Panc1 (cell line): ENCODE measurements at regions not wholly inside any gene's neighbourhood (a gene's known extent, or its start where the extent isn't known, plus 50 kb on each side); places are given as distances from the start of the nearest gene placed in this dataset.

Source experiments
- POLR2AphosphoS5 ChIP-seq: IDR thresholded peaks from 2 replicates; pipeline ENCODE4 v1.6.1; 2012; ENCODE audit warnings: mild to moderate bottlenecking, low read depth, low read length, moderate library complexity
- SIN3A ChIP-seq: IDR thresholded peaks from 2 replicates; pipeline ENCODE4 v1.6.1; 2012; ENCODE audit warnings: low read depth, mild to moderate bottlenecking, low read length, moderate library complexity, borderline replicate concordance; ENCODE audit not compliant: insufficient read depth
- TCF7L2 ChIP-seq: IDR thresholded peaks from 2 replicates; pipeline ENCODE4 v1.6.1; 2011; ENCODE audit warnings: mild to moderate bottlenecking, low read depth, low read length, inconsistent platforms
- TF ChIP-seq, protein P1 (sequence below): fragments of 450-650 bp; IDR thresholded peaks from 2 replicates; pipeline ENCODE4 v1.5.1; 2017; ENCODE audit warnings: mild to moderate bottlenecking
- TF ChIP-seq, protein P2 (sequence below), 2 experiments: IDR thresholded peaks; 2 replicates each; pipeline ENCODE4 v1.6.1; 2011 to 2012; ENCODE audit warnings: low read depth in 2 of 2, control low read depth in 1 of 2, low read length in 1 of 2, mild to moderate bottlenecking in 1 of 2, moderate library complexity in 1 of 2; ENCODE audit not compliant: insufficient read depth in 1 of 2

DNA sequence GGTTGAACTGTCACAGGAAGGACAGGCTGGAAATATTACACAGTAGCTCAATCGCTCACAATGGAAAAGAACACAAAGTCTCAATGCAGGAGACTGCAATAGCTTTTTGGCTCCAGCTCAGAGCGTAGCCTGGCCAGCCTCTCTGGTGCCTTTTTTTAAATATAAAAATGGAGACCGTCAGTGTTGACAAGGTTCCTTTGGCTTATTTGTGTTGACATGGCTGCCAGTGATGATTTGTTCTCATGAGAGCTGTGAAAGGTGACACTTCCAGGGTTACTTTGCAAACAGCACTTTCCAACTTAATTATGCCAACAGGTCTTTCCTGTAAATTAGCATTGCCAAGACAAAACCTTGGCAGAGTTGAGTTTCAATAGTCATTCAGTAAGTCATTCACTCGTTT lies 70.8 kb downstream of the KCNE4 start:
- TF ChIP-seq, protein P1, sequence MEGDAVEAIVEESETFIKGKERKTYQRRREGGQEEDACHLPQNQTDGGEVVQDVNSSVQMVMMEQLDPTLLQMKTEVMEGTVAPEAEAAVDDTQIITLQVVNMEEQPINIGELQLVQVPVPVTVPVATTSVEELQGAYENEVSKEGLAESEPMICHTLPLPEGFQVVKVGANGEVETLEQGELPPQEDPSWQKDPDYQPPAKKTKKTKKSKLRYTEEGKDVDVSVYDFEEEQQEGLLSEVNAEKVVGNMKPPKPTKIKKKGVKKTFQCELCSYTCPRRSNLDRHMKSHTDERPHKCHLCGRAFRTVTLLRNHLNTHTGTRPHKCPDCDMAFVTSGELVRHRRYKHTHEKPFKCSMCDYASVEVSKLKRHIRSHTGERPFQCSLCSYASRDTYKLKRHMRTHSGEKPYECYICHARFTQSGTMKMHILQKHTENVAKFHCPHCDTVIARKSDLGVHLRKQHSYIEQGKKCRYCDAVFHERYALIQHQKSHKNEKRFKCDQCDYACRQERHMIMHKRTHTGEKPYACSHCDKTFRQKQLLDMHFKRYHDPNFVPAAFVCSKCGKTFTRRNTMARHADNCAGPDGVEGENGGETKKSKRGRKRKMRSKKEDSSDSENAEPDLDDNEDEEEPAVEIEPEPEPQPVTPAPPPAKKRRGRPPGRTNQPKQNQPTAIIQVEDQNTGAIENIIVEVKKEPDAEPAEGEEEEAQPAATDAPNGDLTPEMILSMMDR: no peak
- TF ChIP-seq POLR2AphosphoS5 (no peak), SIN3A (no peak), TCF7L2 (no peak)
- TF ChIP-seq, protein P2, sequence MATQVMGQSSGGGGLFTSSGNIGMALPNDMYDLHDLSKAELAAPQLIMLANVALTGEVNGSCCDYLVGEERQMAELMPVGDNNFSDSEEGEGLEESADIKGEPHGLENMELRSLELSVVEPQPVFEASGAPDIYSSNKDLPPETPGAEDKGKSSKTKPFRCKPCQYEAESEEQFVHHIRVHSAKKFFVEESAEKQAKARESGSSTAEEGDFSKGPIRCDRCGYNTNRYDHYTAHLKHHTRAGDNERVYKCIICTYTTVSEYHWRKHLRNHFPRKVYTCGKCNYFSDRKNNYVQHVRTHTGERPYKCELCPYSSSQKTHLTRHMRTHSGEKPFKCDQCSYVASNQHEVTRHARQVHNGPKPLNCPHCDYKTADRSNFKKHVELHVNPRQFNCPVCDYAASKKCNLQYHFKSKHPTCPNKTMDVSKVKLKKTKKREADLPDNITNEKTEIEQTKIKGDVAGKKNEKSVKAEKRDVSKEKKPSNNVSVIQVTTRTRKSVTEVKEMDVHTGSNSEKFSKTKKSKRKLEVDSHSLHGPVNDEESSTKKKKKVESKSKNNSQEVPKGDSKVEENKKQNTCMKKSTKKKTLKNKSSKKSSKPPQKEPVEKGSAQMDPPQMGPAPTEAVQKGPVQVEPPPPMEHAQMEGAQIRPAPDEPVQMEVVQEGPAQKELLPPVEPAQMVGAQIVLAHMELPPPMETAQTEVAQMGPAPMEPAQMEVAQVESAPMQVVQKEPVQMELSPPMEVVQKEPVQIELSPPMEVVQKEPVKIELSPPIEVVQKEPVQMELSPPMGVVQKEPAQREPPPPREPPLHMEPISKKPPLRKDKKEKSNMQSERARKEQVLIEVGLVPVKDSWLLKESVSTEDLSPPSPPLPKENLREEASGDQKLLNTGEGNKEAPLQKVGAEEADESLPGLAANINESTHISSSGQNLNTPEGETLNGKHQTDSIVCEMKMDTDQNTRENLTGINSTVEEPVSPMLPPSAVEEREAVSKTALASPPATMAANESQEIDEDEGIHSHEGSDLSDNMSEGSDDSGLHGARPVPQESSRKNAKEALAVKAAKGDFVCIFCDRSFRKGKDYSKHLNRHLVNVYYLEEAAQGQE (IDR thresholded peaks at IDR 0.05; ENCODE audit: insufficient read depth in 1 of 2, low read depth in 2 of 2, low read length in 1 of 2): no peak
